Left lung (tissue), 4 donors: ENCODE measurements at regions not wholly inside any gene's neighbourhood (a gene's known extent, or its start where the extent isn't known, plus 50 kb on each side); places are given as distances from the start of the nearest gene placed in this dataset.
A peak's percentile ranks its signal among the peaks of the same experiment; 100 is the strongest.

Experiments used
- ATAC-seq: fragments of 200-7000 bp; cut with Tn5 transposase; one replicate; pipeline ENCODE4 v1.9.1; 2020; ENCODE audit warnings: moderate library complexity
- DNase-seq, 4 donors: peaks; one replicate each; pipeline ENCODE4 v3.0.0-alpha.2; 2013 to 2020
- H3K27ac ChIP-seq, 2 donors: fragments of 200-600 bp; sonication (generic) in 1 of 2; one replicate each; pipeline versions ENCODE4 v1.5.0 to v1.8.0; 2020 to 2021
- H3K27me3 ChIP-seq, 2 donors: fragments of 200-600 bp; sonication (generic) in 1 of 2; one replicate each; pipeline versions ENCODE4 v1.5.0 to v1.8.0; 2020 to 2021
- H3K36me3 ChIP-seq, 2 donors: fragments of 200-600 bp; sonication (generic) in 1 of 2; one replicate each; pipeline versions ENCODE4 v1.5.0 to v1.8.0; 2020 to 2021
- H3K4me1 ChIP-seq, 2 donors: fragments of 200-600 bp; one replicate each; pipeline ENCODE4 v1.8.0; 2021
- H3K4me3 ChIP-seq, 2 donors: fragments of 200-600 bp; sonication (generic) in 1 of 2; one replicate each; pipeline versions ENCODE4 v1.5.0 to v1.8.0; 2020 to 2021; ENCODE audit warnings: mild to moderate bottlenecking in 1 of 2
- H3K9me3 ChIP-seq, 2 donors: fragments of 200-600 bp; sonication (generic) in 1 of 2; one replicate each; pipeline versions ENCODE4 v1.5.0 to v1.8.0; 2020 to 2021
- CTCF ChIP-seq, 2 donors: fragments of 200-600 bp; sonication (generic) in 1 of 2; IDR thresholded peaks; one replicate each; pipeline versions ENCODE4 v1.5.0 to v1.8.0; 2021; ENCODE audit warnings: antibody characterized with exemption in 2 of 2
- intact Hi-C, 2 donors: fragments of 100-400 bp; cut with DNase I; formaldehyde crosslinking; loops; one replicate each; pipeline versions ENCODE4 v1.11.2 to v1.14.2; 2022
- donor health status: DM: no; HTN: yes; CAD: no.
- donor health status: DM: no; HTN: no; CAD: no.

GRCh38 chr7:94834359-94834758, 73.0 kb upstream of the PPP1R9A start:
- Histone ChIP-seq H3K9me3 (peaks cover 0 to 50% of the 10 kb centered on the region in 2 donors), H3K4me3 (no peak overlapping the region), H3K36me3 (no peaks in the 10 kb centered on the region), H3K4me1 (no peaks in the 10 kb centered on the region), H3K27ac (no peak overlapping the region), H3K27me3 (no peaks in the 10 kb centered on the region)
- TF ChIP-seq CTCF (IDR thresholded peaks at IDR 0.05) = no peak
- ATAC-seq (no peak), DNase-seq (no peak)
- intact Hi-C loops = no loop called here

- DNase-seq (no peak), ATAC-seq (no peak)
- no peak overlapping the region for H3K4me3 ChIP-seq
- no peaks in the 10 kb centered on the region for H3K4me1 ChIP-seq
- peaks cover 0 to 72% of the 10 kb centered on the region in 2 donors for H3K9me3 ChIP-seq
- no peak overlapping the region for H3K27ac ChIP-seq
- no peaks in the 10 kb centered on the region for H3K27me3 ChIP-seq
- TF ChIP-seq CTCF (IDR thresholded peaks at IDR 0.05) = no peak
- H3K36me3 ChIP-seq = no peaks in the 10 kb centered on the region
- intact Hi-C loops = no loop called here
Measured at GRCh38 chr7:94838717-94839116, 68.7 kb upstream of the PPP1R9A start.

GRCh38 chr7:94843553-94843952, 63.8 kb upstream of the PPP1R9A start:
- DNase-seq = no peak
- peaks cover 0 to 61% of the 10 kb centered on the region in 2 donors for H3K9me3 ChIP-seq

GRCh38 chr7:94848531-94848930, 58.9 kb upstream of the PPP1R9A start:
- H3K4me3 ChIP-seq = no peak overlapping the region
- H3K9me3 ChIP-seq = peaks cover 0 to 35% of the 10 kb centered on the region in 2 donors
- ATAC-seq = no peak
- H3K27ac ChIP-seq = no peak overlapping the region
- H3K36me3 ChIP-seq = no peaks in the 10 kb centered on the region
- intact Hi-C loops = no loop called here
- no peak for DNase-seq
- H3K27me3 ChIP-seq = no peaks in the 10 kb centered on the region
- H3K4me1 ChIP-seq = no peaks in the 10 kb centered on the region
- no peak for TF ChIP-seq CTCF (IDR thresholded peaks at IDR 0.05)

More at GRCh38 chr7:94843553-94843952, 63.8 kb upstream of the PPP1R9A start:
- Histone ChIP-seq H3K27ac (no peak overlapping the region), H3K27me3 (no peaks in the 10 kb centered on the region), H3K36me3 (no peaks in the 10 kb centered on the region), H3K4me1 (no peaks in the 10 kb centered on the region), H3K4me3 (no peak overlapping the region)
- no peak for ATAC-seq
- TF ChIP-seq CTCF (IDR thresholded peaks at IDR 0.05) = no peak
- intact Hi-C loops = no loop called here

- no peak for ATAC-seq
- intact Hi-C loops = no loop called here
- H3K9me3 ChIP-seq = peaks cover 0 to 33% of the 10 kb centered on the region in 2 donors
- no peak overlapping the region for H3K4me3 ChIP-seq
- no peaks in the 10 kb centered on the region for H3K27me3 ChIP-seq
- H3K4me1 ChIP-seq = no peaks in the 10 kb centered on the region
- TF ChIP-seq CTCF (IDR thresholded peaks at IDR 0.05) = no peak
- peak in 1 of 4 donors; percentile 59 for DNase-seq
- no peak overlapping the region for H3K27ac ChIP-seq
- no peaks in the 10 kb centered on the region for H3K36me3 ChIP-seq
Measured at GRCh38 chr7:94848992-94849576, 58.3 kb upstream of the PPP1R9A start.
